GM18867 (cell line): ENCODE measurements at regions not wholly inside any gene's neighbourhood (a gene's known extent, or its start where the extent isn't known, plus 50 kb on each side); places are given as distances from the start of the nearest gene placed in this dataset.
A peak's percentile ranks its signal among the peaks of the same experiment; 100 is the strongest.
"Not testable (repeated sequence)": the region's sequence is repeated elsewhere in the genome, so short reads cannot be mapped to it uniquely, and the experiment has no call there.

Experiments
- ATAC-seq: cut with Tn5 transposase; IDR thresholded peaks from one replicate; pipeline ENCODE4 v1.9.1; 2021; ENCODE audit warnings: mild to moderate bottlenecking, moderate library complexity; ENCODE audit not compliant: unreplicated experiment

DNA sequence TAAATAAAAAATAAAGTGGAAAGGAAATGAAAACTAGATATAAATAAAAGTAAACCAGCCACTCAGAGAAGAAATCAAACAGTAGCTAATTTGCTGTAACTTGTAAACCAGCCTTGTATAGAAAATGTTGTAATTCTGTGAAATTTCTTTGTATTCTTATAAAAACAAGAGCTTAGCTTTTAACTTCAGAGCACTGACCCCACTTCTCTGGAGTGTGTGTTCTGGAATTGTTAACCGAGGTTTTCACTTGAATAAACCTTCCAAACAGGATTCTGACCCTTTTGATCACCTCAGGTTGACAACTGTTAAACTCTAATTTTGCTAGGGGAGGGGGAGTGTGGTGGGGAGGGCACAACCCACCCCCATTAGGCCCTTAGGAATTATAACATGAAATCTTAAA is 151.9 kb upstream of the TRIM24 start:
- no peak for ATAC-seq

DNA sequence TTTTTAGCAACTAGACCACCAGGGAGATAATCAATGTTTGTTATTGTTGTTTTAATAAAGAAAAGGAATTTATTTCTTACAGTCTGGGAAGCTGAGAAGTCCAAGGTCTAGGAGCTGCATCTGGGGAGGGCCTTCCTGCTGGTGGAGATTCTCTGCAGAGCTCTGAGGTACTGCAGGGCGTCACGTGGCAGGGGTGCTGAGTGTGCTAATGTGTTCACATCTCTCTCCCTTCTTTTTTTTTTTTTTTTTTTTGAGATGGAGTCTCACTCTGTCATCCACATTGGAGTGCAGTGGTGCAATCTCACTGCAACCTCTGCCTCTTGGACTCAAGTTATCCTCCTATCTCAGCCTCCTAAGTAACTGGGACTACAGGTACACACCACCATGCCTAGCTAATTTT is 150.9 kb upstream of the TRIM24 start:
- ATAC-seq, result no peak

GRCh38 chr7:138313829-138314178 is 146.3 kb upstream of the TRIM24 start:
- ATAC-seq, result no peak

DNA sequence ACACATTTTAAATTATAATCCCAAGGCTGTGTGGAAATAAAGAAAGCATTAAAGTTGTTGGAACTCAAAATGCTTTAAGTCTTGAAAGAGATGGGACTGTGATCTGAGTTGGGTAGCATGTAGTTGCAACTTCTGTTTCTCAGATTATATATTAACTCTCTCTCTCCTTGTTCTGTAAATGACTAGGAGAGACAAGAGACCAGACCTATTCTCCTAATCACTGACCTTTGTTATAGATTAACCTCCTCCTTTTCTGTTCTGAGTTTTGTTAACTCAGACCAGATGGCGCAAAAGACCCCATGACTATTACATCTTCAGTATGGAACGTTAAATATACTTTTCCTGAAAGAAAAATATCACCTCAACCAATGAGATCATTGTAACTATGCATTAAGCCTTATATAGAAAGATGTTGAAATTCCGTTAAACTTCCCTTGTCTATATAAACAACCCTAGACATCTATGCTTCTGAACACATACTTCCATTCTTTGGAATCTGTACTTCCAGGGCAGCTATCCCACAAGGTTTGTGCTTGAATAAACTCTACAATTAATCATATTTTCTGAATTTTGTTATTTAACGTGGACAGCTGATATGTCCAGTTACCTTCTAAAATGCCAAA is 143.5 kb upstream of the TRIM24 start:
- ATAC-seq, result peak; percentile 89

GRCh38 chr7:138317044-138317596 is 142.9 kb upstream of the TRIM24 start:
- no peak for ATAC-seq

GRCh38 chr7:138324941-138325340 is 135.1 kb upstream of the TRIM24 start:
- ATAC-seq, result no peak

DNA sequence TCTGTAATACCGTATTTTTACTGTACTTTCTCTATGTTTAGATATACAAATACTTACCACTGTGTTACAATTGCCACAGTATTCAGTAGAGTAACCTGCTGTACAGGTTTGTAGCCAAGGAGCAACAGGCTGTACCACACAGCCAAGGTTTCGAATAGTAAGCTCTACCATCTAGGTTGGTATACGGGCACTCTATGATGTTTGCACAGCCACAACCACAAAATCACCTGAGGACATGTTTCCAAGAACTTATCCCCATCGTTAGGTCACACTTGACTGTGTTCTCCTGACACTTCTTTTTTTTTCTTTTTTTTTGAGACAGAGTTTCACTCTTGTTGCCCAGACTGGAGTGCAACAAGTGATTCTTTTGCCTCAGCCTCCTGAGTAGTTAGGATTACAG is 134.6 kb upstream of the TRIM24 start:
- no peak for ATAC-seq

DNA sequence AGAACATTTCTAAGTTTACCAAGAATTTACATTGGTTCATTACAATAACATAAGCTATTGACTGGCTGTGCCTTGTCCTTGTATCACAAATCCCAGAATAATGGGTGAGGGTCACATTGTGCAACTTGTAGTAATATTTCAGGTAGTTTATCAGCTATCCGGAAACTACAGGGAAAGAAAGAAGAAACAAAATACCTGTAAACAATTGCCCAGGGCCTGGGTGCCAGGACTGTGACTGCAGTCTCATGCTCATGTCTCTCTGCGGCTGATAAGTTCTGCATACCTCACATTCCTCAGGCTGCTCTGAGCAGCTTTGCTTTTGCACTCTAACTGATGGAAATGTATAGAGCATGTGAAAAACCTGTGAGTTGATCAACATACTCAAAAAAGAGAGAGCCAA is 131.8 kb upstream of the TRIM24 start:
- no peak for ATAC-seq

DNA sequence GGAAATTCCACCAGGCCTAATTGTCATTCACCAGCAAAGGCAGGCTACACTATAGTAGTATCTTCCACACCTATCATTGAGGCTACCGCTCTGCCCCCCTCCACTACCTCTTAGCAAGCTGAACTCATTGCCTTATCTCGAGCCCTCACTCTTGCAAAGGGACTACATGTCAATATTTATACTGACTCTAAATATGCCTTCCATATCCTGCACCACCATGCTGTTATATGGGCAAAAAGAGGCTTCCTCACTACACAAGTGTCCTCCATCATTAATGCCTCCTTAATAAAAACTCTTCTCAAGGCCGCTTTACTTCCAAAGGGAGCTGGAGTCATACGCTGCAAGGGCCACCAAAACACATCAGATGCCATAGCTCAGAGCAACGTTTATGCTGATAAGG is 127.2 kb upstream of the TRIM24 start:
- not testable (repeated sequence) for ATAC-seq

GRCh38 chr7:138338361-138338760 is 121.7 kb upstream of the TRIM24 start:
- no peak for ATAC-seq

DNA sequence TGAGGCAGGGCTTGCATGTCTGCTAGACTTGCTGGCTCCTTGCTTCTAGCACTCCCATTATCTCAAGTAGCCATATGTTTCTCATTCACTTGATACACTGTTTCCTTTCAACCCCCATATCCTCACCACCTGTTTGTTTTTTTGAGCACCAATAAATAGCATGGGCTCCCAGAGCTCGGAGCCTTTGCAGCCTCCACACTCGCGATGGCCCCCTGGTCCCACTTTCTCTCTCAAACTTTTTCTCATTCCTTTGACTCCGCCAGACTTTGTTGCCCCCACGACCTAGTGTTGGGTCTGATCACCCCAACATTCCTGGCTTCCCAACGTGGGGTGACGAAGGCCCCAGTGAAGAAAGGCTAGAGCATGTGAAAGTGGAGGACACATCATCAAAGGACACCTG is 120.8 kb upstream of the TRIM24 start:
- not testable (repeated sequence) for ATAC-seq

DNA sequence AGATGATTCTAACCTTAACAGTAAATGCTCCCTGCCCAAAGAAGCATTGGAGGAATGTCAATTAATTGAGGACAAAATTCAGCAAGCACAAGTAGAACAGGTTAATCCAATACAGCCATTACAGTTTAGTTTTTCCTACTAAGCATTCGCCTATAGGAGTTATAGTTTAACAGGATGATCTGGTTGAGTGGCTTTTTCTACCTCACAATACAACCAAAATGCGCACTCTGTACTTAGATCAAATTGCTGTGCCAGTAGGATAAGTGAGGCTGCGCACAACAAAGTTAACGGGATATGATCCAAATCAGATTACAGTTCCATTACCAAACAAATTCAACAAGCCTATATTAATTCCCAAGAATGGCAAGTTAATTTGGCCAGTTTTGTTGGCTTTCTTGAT is 117.1 kb upstream of the TRIM24 start:
- ATAC-seq, result no peak

DNA sequence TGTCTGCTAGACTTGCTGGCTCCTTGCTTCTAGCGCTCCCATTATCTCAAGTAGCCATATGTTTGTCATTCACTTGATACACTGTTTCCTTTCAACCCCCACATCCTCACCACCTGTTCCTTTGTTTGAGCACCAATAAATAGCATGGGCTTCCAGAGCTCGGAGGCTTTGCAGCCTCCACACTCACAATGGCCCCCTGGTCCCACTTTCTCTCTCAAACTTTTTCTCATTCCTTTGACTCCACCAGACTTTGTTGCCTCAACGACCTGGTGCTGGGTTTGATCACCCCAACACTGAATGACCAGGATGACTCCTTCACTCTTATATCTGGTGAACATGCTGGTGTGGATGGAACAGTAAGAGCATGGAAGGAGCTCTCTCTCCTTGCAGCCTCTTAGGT is 114.5 kb upstream of the TRIM24 start:
- no peak for ATAC-seq

GRCh38 chr7:138346975-138347374 is 113.1 kb upstream of the TRIM24 start:
- no peak for ATAC-seq

- ATAC-seq, result no peak
Observed at GRCh38 chr7:138349841-138350700, 110.0 kb upstream of the TRIM24 start.

- ATAC-seq, result no peak
Observed at GRCh38 chr7:138350701-138351357, 109.2 kb upstream of the TRIM24 start.

- ATAC-seq, result no peak
Observed at GRCh38 chr7:138352570-138353461, 107.2 kb upstream of the TRIM24 start.

GRCh38 chr7:138354066-138354465 is 106.0 kb upstream of the TRIM24 start:
- no peak for ATAC-seq

GRCh38 chr7:138355254-138355653 is 104.8 kb upstream of the TRIM24 start:
- ATAC-seq, result no peak

DNA sequence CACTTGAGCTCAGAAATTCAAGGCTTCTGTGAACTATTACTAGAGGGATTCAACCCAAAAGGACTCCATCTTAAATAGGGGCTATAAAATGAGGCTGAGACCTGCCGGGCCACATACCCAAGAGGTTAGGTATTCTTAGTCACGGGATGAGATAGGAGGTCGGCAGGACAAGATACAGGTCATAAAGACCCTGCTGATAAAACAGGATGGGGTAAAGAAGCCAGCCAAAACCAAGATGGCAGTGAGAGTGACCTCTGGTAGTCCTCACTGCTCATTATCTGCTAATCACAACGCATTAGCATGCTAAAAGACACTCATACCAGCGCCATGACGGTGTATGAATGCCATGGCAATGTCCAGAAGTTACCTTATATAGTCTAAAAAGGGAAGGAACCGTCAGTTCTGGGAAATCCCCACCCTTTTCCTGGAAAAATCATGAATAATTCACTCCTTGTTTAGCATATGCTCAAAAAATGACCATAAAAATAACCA is 101.2 kb upstream of the TRIM24 start:
- ATAC-seq, result no peak
